NK-92 (cell line): ENCODE measurements at regions not wholly inside any gene's neighbourhood (a gene's known extent, or its start where the extent isn't known, plus 50 kb on each side); places are given as distances from the start of the nearest gene placed in this dataset.

Source experiments
- DNase-seq: peaks from one replicate; lab custom pipeline; 2025; ENCODE audit not compliant: unreplicated experiment; lab: John Stamatoyannopoulos, UW

GRCh38 chr2:57753636-57754035, 293.0 kb upstream of the VRK2 start:
- no peak for DNase-seq

GRCh38 chr2:57758686-57759085, 287.9 kb upstream of the VRK2 start:
- DNase-seq: no peak

GRCh38 chr2:57759131-57759530, 287.5 kb upstream of the VRK2 start:
- no peak for DNase-seq

GRCh38 chr2:57759822-57760300, 286.7 kb upstream of the VRK2 start:
- no peak for DNase-seq

- no peak for DNase-seq
These were observed 286.2 kb upstream of the VRK2 start for GRCh38 chr2:57760381-57760801.

GRCh38 chr2:57776916-57777315, 269.7 kb upstream of the VRK2 start:
- DNase-seq: no peak

- no peak for DNase-seq
These were observed 264.0 kb upstream of the VRK2 start for GRCh38 chr2:57782587-57782986.

- no peak for DNase-seq
These were observed 253.3 kb upstream of the VRK2 start for GRCh38 chr2:57793310-57793709.

- no peak for DNase-seq
These were observed 250.1 kb upstream of the VRK2 start for GRCh38 chr2:57796527-57796926.

- no peak for DNase-seq
These were observed 248.3 kb upstream of the VRK2 start for GRCh38 chr2:57798346-57798745.

GRCh38 chr2:57802243-57802642, 244.4 kb upstream of the VRK2 start:
- no peak for DNase-seq

GRCh38 chr2:57804971-57805370, 241.6 kb upstream of the VRK2 start:
- no peak for DNase-seq

GRCh38 chr2:57806449-57806968, 240.1 kb upstream of the VRK2 start:
- no peak for DNase-seq

- no peak for DNase-seq
These were observed 237.4 kb upstream of the VRK2 start for GRCh38 chr2:57809230-57809629.

- DNase-seq: no peak
These were observed 225.5 kb upstream of the VRK2 start for GRCh38 chr2:57821088-57821487.

GRCh38 chr2:57828221-57828620, 218.4 kb upstream of the VRK2 start:
- DNase-seq: no peak

GRCh38 chr2:57834666-57835065, 211.9 kb upstream of the VRK2 start:
- no peak for DNase-seq

- DNase-seq: no peak
These were observed 204.1 kb upstream of the VRK2 start for GRCh38 chr2:57842531-57842930.

- no peak for DNase-seq
These were observed 203.4 kb upstream of the VRK2 start for GRCh38 chr2:57843158-57843557.

GRCh38 chr2:57848723-57849122, 197.9 kb upstream of the VRK2 start:
- DNase-seq: no peak

GRCh38 chr2:57849843-57850242, 196.8 kb upstream of the VRK2 start:
- no peak for DNase-seq

GRCh38 chr2:57850415-57851130, 196.0 kb upstream of the VRK2 start:
- no peak for DNase-seq

GRCh38 chr2:57855212-57855611, 191.4 kb upstream of the VRK2 start:
- DNase-seq: no peak
